Mucosa of stomach (tissue), 1 donor: ENCODE measurements at regions not wholly inside any gene's neighbourhood (a gene's known extent, or its start where the extent isn't known, plus 50 kb on each side); places are given as distances from the start of the nearest gene placed in this dataset.

Experiments used
- H3K27me3 ChIP-seq: one replicate; pipeline ENCODE4 v1.7.0; 2013; ENCODE audit warnings: mild to moderate bottlenecking, low read length; ENCODE audit not compliant: control insufficient read depth, insufficient read depth
- H3K36me3 ChIP-seq: one replicate; pipeline ENCODE4 v1.7.0; 2013; ENCODE audit warnings: low read length; ENCODE audit not compliant: control insufficient read depth, insufficient read depth
- H3K4me1 ChIP-seq: one replicate; pipeline ENCODE4 v1.7.0; 2013; ENCODE audit warnings: mild to moderate bottlenecking, low read length; ENCODE audit not compliant: control insufficient read depth, insufficient read depth
- H3K4me3 ChIP-seq: one replicate; pipeline ENCODE4 v1.7.0; 2013; ENCODE audit warnings: low read length
- H3K9ac ChIP-seq: one replicate; pipeline ENCODE4 v1.7.0; 2013; ENCODE audit warnings: mild to moderate bottlenecking, low read length, moderate library complexity
- H3K9me3 ChIP-seq: one replicate; pipeline ENCODE4 v1.7.0; 2013; ENCODE audit warnings: mild to moderate bottlenecking, low read length, moderate library complexity; ENCODE audit not compliant: control insufficient read depth
- donor health status: Pancreatic carcinoma.

- no peaks in the 10 kb centered on the region for H3K36me3 ChIP-seq
- H3K9me3 ChIP-seq, result no peaks in the 10 kb centered on the region
- no peak overlapping the region for H3K9ac ChIP-seq
- H3K27me3 ChIP-seq, result no peaks in the 10 kb centered on the region
- H3K4me3 ChIP-seq, result no peak overlapping the region
- peaks cover 10% of the 10 kb centered on the region for H3K4me1 ChIP-seq
Measured at GRCh38 chr12:91513313-91513712, 330.7 kb upstream of the DCN start.

DNA sequence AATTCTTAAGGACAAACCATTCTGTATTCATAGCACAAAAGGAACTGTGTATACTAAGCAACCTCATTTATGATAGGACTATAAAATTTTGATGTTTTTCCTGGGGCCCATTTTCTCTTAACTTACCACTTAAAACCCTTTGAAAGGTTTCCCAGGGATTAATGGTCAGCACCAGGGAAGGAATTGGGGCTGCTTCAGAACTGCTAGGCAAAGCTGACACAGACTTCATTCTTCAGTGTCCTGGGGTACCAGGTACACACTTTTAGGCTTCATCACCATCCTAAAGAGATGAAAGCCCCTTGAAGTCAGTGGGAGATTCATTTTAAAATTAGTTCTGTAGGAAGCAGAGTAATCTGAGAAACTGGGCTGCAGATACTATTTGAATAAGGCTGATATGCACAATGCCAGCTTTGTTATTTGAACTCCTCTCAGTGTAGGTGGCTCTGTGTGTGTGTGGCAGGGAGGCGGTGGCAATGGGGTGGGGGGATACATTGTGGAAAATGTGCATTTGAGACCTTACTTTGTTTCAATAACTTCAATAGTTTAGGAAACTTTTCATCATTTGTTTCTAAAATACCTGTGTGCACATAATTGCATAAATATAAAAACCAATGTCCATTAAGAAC lies 329.3 kb upstream of the DCN start:
- Histone ChIP-seq H3K27me3 (no peaks in the 10 kb centered on the region), H3K9ac (no peak overlapping the region), H3K36me3 (no peaks in the 10 kb centered on the region), H3K4me1 (peaks cover 16% of the 10 kb centered on the region), H3K9me3 (no peaks in the 10 kb centered on the region), H3K4me3 (no peak overlapping the region)

DNA sequence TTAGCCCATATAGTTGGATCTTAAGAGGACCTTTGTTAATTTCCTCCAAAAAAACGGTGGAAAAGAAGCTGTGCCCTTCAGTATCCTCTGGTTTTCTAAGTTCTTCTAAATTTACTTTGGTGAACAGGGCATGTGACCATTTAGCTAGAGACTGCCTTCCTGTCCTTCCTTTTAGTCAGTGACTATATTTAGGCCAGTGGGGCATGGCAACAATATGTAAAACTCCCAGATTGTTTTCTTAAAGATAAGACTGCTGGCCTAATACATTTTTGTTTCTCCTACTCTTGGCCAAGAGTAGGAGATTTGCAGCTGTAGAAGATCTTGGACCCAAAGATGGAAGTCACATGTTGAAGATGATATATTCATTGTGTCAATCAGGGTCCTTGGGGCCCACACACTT lies 325.1 kb upstream of the DCN start:
- H3K4me3 ChIP-seq, result no peak overlapping the region
- no peaks in the 10 kb centered on the region for H3K36me3 ChIP-seq

DNA sequence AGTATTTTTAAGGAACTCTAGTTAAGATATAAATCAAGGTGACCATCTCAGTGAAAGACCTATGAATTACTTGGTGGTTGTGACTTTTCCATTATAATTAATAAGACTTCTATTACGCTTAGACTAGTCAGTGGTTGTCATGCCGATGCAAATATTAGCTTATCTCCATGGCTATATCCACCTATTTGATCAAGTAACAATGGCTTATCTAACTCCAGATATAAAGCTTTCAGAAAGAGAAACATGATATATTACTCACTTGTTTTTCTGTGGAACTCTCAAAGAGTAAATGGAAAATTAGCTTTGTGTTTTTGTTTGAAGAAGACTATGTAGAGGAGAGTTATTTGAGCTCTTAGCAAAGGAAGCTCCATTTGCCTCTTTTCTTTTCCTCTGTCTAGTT lies 323.8 kb upstream of the DCN start:
- H3K9me3 ChIP-seq, result no peaks in the 10 kb centered on the region
- H3K4me1 ChIP-seq, result peaks cover 11% of the 10 kb centered on the region
- H3K36me3 ChIP-seq, result no peaks in the 10 kb centered on the region
- no peak overlapping the region for H3K9ac ChIP-seq
- H3K27me3 ChIP-seq, result no peaks in the 10 kb centered on the region
- no peak overlapping the region for H3K4me3 ChIP-seq

More for the DNA sequence above, 325.1 kb upstream of the DCN start:
- Histone ChIP-seq H3K27me3 (no peaks in the 10 kb centered on the region), H3K9ac (no peak overlapping the region), H3K9me3 (no peaks in the 10 kb centered on the region), H3K4me1 (peaks cover 11% of the 10 kb centered on the region)

DNA sequence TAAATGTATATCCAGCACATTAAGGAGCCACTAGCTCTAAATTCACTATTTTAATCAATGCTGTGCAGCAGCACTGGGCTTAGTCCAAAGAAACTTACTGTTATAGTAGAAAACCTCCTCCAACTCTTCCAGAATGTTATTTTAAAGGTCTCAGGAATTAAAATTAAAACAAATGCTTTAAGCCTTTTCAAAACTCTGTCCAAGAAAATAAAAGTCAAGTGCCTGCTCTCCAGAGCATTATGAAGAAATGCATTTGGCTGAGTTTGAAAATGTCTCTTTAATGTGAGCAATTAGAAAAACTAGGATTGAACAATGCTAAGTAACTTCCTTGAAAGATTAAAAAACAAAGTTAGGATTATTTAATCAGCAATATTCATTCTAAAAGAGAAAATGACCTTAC lies 322.4 kb upstream of the DCN start:
- peaks cover 11% of the 10 kb centered on the region for H3K4me1 ChIP-seq
- H3K4me3 ChIP-seq, result no peak overlapping the region
- H3K9me3 ChIP-seq, result no peaks in the 10 kb centered on the region
- no peaks in the 10 kb centered on the region for H3K27me3 ChIP-seq
- no peaks in the 10 kb centered on the region for H3K36me3 ChIP-seq
- H3K9ac ChIP-seq, result no peak overlapping the region

DNA sequence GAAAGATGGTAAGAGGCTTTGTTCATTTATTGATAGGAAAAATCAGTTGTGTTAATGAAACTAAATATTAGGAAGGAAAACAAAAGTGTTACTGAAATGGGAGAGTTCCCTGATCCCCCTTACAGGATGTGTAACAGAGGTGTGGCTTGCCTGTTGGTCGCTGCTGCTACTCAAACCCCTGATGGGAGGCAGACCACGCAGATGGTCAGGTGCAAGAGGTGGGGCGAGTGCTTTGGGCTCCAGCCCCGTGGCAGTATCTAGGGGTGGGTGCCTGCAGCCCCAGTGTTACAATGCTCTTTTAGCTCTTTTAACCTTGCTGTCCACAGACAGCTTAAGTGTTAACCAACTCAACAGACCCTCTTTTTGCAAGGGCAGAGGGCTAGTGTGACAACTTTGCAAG lies 319.6 kb upstream of the DCN start:
- no peak overlapping the region for H3K4me3 ChIP-seq
- H3K9ac ChIP-seq, result no peak overlapping the region
- no peaks in the 10 kb centered on the region for H3K36me3 ChIP-seq
- H3K4me1 ChIP-seq, result peaks cover 6% of the 10 kb centered on the region
- H3K27me3 ChIP-seq, result no peaks in the 10 kb centered on the region
- no peaks in the 10 kb centered on the region for H3K9me3 ChIP-seq

DNA sequence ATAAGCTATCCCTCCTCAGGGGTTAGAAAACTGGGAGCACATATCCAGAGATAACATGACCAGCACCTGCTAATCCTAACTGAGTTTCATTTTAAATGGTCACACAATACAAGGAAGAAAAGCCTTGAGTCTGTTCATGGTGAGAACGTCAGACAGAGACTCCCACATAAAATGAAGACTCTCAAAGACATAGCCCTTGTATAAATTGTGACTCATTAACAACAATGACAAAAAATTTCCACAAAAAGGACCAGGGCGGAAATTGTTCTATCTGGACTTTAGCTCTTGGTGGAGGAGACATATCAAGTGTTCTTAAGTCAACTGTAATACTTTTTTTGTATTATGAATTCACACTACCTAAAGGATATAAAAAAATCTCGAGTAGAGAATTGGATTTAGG lies 313.7 kb upstream of the DCN start:
- no peaks in the 10 kb centered on the region for H3K4me1 ChIP-seq
- no peak overlapping the region for H3K9ac ChIP-seq
- H3K36me3 ChIP-seq, result no peaks in the 10 kb centered on the region
- H3K27me3 ChIP-seq, result no peaks in the 10 kb centered on the region
- H3K4me3 ChIP-seq, result no peak overlapping the region
- no peaks in the 10 kb centered on the region for H3K9me3 ChIP-seq

DNA sequence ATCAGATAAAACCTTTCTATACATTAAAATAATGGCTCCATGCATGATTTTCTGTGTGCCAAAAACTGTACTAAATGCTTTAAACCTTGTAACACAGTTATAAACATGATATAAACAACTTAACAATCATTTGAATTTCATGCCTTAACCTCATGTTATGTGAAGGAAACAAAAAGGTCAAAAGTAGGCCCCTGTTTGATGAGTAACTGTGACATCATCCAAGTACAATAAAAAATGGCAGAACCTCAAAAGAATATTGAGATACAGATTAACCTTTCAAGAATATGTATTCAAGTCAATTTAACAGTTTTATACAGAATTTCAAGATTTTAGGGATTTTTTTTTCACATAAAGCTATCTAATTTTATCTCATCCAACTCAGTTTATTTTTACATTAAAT lies 310.7 kb upstream of the DCN start:
- H3K9ac ChIP-seq, result no peak overlapping the region
- H3K4me1 ChIP-seq, result no peaks in the 10 kb centered on the region
- H3K27me3 ChIP-seq, result no peaks in the 10 kb centered on the region
- H3K36me3 ChIP-seq, result no peaks in the 10 kb centered on the region
- no peaks in the 10 kb centered on the region for H3K9me3 ChIP-seq
- H3K4me3 ChIP-seq, result no peak overlapping the region

- Histone ChIP-seq H3K9me3 (no peaks in the 10 kb centered on the region), H3K27me3 (no peaks in the 10 kb centered on the region), H3K4me1 (no peaks in the 10 kb centered on the region), H3K4me3 (no peak overlapping the region), H3K9ac (no peak overlapping the region), H3K36me3 (no peaks in the 10 kb centered on the region)
Measured at GRCh38 chr12:91492648-91493047, 310.0 kb upstream of the DCN start.

DNA sequence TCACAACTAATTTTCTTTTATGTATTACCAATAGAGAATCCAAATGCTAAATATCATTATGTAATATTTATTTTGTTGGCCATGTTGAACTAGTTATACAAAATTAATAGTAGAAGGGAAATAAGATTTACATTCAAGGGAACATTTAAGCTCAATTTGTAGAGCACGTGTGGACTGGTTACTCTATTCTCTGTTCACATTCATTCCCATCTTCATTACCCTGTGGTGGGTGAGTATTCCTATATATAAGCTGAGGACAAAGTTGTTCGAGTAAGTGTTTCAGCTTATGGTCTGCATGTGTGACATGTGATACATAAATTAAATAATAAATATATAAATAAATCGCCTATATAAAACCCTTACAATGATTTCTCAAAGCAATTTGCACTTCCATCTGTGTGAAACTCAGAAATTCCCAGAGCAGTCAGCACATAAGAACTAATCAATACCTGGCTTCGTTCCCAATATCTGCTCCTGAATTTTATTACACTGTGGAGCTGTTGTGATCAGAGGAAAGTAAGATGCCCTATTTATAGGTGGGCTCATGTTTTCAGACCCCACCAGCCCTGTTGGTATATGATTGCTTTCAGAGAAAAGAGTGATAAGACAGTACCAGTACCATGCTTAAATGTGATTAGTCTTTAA lies 308.2 kb upstream of the DCN start:
- Histone ChIP-seq H3K27me3 (no peaks in the 10 kb centered on the region), H3K4me3 (no peak overlapping the region), H3K9me3 (no peaks in the 10 kb centered on the region), H3K4me1 (no peaks in the 10 kb centered on the region), H3K9ac (no peak overlapping the region), H3K36me3 (no peaks in the 10 kb centered on the region)

DNA sequence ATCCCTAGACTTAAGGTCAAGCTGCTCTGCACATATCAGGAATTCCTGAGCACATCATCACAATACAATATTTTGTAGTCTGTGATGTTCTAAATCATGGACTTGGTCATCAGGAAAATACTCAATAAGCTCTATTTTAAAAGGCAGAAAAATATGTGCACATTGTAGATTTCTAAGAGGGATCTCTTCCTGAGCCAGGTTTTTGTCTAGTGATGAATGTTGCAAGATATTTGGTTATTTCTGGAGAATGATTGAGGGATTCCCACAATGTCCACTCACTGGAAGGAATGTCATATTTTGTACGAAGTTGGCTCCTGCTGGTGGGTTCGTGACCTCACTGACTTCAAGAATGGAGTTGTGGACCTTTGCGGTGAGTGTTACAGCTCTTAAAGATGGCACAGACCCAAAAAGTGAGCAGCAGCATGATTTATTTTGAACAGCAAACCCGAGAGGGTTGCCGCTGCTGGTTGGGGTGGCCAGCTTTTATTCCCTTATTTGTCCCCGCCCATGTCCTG lies 300.9 kb upstream of the DCN start:
- Histone ChIP-seq H3K9me3 (no peaks in the 10 kb centered on the region), H3K4me3 (no peak overlapping the region), H3K27me3 (no peaks in the 10 kb centered on the region), H3K4me1 (no peaks in the 10 kb centered on the region), H3K9ac (no peak overlapping the region), H3K36me3 (no peaks in the 10 kb centered on the region)

DNA sequence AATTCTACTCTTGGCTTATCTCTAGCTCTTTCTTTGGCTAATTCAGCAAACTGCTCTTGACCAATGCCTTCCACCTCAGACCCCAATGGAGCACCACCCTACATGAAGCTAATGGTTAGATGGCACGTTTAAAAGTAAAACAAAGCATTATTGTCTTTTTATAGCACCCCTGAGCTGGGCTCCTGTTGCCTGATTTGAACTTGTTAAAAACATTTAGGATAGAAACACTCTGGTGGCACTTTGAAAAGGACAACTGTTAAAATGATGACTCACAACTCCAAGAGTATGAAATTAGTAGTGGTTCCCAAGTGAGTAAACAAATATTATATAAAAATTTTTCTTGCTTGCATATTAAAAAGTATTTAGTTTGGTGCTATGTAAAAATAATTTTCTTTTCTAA lies 299.6 kb upstream of the DCN start:
- H3K27me3 ChIP-seq, result no peaks in the 10 kb centered on the region
- no peaks in the 10 kb centered on the region for H3K4me1 ChIP-seq
- no peaks in the 10 kb centered on the region for H3K36me3 ChIP-seq
- H3K4me3 ChIP-seq, result no peak overlapping the region
- no peaks in the 10 kb centered on the region for H3K9me3 ChIP-seq
- H3K9ac ChIP-seq, result no peak overlapping the region
